GM19099 (cell line): ENCODE measurements at regions not wholly inside any gene's neighbourhood (a gene's known extent, or its start where the extent isn't known, plus 50 kb on each side); places are given as distances from the start of the nearest gene placed in this dataset.

Source experiments
- POLR2A ChIP-seq: IDR thresholded peaks from 3 replicates; pipeline ENCODE4 v1.6.1; 2011; ENCODE audit warnings: low read depth; ENCODE audit not compliant: insufficient read length; ENCODE audit errors: extremely low read depth

DNA sequence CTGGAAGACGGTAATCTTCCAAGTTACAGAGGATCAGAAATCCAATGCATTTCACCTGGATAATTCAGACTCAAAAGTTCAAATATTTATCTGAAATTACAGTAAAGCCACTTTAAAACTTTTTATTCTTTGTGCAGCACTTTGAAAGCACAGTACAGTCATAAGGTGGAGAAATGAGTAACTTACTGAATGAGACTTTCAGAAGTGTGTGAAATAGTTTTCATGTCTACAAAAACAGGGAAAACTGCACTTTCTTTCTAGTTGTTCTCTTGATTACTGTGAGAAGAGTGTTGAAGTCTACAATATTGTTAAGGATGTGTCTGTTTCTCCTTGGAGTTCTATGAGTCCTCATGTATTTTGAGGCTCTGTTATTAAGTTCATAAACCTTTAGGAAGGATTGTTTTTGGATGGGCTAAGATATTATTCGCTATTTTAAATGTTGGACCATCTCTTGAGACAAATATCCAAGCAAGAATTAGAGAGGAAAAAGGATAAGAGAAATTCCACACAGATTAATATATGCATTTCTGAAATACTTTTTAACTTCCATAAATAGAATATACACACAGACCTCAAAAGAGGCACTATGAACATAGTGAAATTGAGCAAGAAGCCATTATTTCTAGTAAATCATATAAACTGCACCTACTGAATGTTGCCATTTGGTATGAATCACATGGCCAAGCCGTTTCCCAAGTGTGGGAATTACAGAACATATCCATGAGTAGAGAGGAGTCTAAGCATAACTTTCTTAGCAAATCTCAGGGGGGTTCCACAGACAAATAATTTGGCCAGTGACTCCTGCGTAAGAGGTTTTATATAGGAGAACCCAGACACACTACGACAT is 83.6 kb upstream of the PLEKHM1 start:
- no peak for TF ChIP-seq POLR2A

DNA sequence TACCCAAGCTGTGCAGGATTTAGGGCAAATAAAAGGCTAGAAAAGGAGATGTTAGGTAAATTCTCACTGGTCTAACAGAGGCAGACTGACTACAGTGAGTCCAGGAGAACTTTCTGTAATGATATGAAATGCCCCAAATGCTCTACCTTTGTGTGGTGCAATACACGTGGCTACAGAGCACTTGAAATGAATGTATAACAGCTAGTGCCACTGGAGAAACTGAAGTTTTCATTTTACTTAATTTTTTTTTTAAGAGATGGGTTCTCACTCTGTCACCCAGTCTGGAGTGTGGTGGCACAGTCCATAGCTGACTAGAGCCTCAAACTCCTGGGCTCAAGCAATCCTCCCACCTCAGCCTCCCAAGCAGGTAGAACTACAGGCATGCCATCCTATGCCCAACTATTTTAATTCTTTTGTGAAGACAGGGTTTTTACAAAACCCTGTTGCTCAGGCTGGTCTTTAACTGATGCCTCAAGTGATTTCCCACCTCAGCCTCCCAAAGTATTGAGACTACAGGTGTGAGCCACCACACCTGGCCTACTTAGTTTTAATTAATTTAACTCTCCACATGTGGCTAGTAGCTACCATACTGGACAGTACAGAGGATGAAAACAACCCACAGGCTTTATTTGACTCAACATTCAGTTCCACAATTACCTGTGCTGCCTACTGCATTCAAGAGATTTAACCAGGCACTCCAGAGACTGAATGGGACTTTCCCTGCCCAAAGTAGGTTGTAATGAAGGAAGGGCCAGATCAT is 84.8 kb upstream of the PLEKHM1 start:
- no peak for TF ChIP-seq POLR2A

DNA sequence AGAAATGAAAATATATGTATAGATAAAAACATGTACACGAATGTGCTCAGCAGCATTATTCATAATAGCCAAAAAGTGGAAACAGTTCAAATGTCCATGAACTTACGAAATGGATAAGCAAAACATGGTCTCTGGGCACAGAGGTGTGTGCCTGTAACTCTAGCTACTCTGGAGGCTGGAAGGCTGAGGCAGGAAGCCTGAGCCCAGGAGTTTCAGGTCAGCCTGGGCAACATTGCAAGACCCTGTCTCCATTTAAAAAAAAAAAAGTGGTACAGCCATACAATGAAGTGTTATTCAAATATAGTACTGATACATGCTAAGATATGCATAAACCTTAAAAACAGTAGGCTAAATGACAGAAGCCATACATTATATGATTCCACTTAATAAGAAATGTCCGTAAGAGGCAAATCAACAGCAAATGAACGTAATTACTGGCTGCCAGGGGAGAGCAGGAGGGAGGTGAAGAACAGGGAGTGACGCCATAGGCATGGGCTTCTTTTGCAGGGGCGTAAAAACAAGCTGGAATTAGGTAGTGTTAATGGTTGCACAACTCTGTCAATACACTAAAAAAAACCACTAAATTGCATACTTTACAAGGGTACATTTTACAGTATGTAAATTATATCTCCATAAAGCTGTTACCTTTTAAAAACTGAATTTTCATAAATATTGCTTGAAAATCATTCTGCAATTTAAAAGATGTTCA is 87.2 kb upstream of the PLEKHM1 start:
- TF ChIP-seq POLR2A, result no peak

DNA sequence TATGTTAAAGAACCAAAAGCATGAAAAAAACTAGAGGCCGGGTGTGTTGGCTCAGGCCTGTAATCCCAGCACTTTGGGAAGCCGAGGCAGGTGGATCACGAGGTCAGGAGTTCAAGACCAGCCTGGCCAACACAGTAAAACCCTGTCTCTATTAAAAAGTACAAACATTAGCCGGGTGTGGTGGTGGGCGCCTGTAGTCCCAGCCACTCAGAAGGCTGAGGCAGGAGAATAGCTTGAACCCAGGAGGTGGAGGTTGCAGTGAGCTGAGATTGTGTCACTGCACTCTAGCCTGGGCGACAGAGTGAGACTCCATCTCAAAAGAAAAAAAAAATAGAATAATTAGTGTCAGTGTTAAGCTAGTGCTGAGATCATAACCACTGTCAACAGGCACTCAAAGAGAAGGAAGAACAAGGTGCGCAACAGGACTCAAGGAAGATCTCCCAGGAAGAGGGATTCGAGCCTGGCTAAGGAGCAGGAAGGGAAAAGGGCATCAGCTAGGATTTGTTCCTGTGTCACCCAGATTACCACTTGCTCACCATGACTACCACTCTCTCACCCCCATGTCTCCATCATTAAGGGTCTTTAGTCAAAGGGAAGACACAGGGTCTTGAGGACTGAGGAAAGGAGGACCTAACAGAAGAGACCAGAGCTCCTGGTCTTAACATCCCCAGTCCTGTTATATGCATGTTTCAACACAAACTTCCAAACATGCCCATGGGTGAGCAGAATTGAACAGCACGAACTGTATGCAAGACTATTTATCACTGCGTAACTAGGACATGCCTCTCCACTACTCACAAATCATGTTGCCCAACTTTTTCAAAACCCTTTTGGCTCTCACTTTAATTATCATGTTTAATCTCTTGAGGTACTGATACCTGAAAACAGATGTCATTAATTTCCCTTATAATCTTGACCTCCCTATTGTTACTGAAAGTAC is 88.3 kb upstream of the PLEKHM1 start:
- no peak for TF ChIP-seq POLR2A

DNA sequence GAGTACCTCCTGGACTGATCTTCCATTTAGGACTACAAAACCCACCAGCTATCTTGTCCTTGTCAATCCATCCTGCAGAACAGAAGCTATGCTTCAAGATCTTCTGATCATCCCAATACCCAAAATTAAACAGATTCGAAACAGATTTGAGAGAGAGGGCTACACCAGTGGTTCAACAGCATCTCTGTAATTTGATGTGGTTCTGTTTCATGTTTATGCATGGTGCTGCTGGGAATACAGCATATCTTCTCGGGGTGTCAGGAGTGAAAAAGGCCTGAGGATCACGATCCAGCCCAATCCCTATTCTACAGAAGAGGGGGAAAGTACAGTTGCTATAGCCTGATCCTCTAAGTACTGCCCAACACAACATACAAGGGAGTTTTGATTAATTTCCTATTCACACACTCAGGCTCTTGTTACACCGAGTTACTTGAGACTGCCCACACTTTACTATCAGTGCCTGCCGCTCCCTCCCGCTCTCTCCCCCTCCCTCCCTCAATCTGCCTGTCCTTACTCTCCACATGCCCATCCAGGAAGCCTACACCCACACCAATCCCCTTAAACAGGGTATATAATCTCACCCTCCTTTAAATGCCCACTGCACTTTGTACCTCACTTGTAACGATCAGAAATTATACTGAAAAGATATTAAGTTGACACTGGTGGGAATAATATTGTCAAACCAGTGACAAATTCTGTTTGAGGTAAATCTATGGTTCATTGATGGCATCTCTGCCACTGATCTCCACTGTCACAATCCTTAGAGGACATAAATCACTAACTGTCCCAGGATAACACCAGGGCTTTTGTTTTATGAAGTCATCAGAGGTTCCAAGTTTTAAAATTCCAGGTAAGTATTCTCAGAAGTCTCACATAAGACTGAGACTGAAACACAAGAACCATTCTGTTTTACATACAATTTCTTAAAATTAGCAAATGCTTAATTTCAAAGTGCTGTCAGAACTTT is 89.3 kb upstream of the PLEKHM1 start:
- no peak for TF ChIP-seq POLR2A

DNA sequence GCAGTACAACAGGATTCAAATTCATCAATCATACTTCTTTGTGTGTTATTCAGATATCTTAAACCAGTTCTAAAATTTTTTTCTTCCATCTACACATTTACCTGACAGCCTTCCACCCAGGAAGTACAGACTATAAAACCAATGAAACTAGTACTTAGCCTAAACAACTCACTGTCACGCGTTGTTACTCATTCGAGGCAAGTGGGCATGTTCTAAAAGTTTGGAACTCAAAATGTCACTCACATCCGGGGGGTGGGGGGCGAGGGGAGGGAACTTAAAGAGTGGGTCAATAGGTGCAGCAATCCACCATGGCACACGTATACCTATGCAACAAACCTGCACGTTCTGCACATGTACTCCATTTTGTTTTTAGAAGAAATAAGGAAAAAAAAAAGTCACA is 90.4 kb upstream of the PLEKHM1 start:
- TF ChIP-seq POLR2A, result no peak

DNA sequence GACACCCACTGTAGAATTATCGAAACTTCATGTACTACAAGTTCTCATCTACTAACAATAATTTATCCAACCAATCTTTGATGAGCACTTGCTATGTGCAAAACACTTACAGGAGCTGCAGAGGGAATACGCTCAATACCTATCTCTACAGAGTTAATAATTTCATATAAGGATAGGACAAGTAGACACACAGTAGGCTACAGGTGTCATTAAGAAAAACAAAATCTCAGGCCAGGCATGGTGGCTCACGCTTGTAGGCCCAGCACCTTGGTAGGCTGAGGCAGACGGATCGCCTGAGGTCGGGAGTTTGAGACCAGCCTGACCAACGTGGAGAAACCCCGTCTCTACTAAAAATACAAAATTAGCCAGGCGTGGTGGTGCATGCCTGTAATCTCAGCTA is 91.3 kb upstream of the PLEKHM1 start:
- TF ChIP-seq POLR2A, result no peak

DNA sequence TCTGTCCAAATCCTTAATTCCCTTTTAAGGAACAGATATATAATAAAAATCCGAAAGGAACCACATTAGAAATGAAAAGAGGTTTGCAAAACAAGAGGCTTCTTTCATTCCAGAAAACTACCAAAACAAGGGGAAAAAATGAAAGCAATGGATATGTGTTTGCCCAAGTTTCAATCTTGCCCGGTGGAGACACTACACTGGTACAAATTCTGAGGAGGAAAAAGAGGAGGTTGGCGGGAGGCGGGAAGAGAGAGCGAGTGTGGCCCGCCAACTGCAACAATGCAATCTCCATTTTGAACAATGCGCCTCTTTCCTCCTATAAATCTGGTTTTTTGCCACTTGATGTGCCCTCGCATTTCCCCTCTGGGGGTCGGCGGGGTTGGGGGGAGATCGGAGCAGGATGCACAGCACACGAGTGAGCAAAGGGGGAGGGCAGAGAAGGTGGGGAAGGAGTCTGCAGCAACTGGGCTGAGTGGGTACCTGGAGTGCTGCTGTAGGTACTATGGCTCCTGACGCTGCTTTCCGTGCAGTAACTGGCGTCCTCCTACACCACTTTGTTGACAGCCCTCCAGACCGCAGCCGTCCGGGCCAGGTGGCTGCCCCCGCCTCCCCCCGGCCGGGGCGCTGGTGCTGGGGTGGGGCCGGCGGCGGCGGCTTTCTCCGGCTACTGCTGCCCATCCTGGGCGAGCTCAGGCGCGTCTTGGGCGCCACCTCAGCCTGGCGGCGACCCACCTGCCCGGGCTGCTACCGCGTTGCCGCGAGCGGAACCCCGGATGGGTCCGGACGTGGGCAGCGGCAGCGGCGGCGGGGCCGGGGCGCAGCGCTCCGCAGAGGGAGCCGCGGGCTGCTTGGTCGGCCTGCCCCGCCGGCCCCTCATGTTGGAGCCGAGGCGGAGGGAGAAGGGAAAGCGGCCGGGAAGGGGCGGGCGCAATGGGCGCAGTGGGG is 93.8 kb upstream of the PLEKHM1 start:
- TF ChIP-seq POLR2A, result no peak

DNA sequence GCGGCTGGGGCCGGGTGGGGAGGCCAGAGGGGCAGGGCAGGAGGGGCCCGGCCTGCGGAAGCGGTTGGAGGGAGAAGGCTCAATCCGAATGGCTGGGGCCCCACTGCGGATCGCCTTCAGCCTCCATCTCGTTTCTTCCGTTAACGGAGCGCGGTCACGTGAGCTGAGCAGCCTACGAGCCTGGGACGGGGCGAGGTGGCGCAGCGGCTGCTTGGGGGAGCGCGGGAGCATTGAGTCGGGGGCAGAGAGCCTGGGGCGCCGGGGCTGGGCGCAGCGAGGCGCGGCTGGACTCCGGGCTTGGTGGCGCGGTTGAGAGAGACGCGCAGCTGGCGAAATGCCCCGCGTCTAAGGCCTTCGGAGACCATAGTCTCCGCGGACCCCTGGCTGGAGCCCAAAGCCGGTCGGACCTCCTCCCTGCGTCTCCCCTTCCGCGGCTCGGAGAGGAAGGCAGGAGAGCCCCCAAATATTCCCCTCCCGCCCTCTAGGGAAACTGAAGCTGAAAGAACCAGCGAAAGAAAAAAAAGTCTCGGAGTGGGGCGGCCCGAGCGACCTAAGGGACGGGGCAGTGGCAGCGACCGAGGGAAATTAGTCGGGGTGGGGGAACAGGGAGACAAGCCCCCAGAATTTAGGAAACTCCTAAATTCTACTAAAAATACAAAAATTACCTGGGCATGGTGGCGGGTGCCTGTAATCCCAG is 94.7 kb upstream of the PLEKHM1 start:
- TF ChIP-seq POLR2A, result peak; percentile 68

DNA sequence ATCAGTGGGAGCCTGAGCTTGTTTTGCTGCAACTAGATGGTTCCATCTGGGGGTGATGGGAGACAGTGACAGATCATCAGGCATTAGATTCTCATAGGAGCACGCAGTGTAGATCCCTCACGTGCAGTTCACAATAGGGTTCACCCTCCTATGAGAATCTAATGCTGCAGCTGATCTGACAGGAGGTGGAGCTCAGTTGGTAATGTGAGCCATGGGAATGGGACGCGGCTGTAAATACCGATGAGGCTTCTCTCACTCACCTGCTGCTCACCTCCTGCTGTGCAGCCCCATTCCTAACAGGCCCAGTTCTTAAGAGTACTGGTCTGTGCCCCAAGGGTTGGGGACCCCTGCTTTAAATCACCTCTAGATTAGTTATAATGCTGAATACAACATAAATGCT is 137.5 kb upstream of the PLEKHM1 start:
- no peak for TF ChIP-seq POLR2A

DNA sequence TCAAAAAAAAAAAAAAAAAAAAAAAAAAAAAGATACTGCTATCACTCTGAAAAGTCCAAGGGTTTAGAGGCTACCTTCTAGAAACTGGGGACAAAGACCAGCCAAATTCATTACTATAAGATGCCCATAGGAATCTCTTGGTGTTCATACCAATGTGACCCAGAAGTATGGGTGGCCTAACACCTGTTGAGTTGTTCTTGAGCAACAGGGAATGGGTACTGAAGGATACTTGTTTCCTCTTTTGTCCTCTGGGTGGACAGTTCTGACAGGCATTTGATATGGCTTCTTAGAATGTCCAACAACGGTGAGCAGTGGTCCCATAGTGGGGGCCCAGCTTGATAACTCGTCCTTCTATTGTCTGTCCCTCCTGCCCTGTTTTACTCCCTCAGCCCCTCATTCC is 141.4 kb upstream of the PLEKHM1 start:
- no peak for TF ChIP-seq POLR2A
